ENCODE measurements at regions not wholly inside any gene's neighbourhood (a gene's known extent, or its start where the extent isn't known, plus 50 kb on each side); places are given as distances from the start of the nearest gene placed in this dataset.

GRCh38 chr16:52925143-52925542 lies 127.6 kb downstream of the CHD9NB start:
- H3K79me2 ChIP-seq (replicated peaks; ENCODE audit: insufficient read depth): no peaks in the 10 kb centered on the region
- Mint-ChIP-seq H3K9me3 (no peaks in the 10 kb centered on the region), H3K27ac (no peak overlapping the region), H3K27me3 (ENCODE audit: insufficient read depth, low read depth, poor library complexity) (no peaks in the 10 kb centered on the region), H3K4me3 (no peak overlapping the region), H3K4me1 (no peaks in the 10 kb centered on the region), H3K36me3 (ENCODE audit: low read depth) (no peaks in the 10 kb centered on the region)
- H3K27ac ChIP-seq (ENCODE audit: low read depth): no peak overlapping the region
- no peaks in the 10 kb centered on the region for H3F3A ChIP-seq (replicated peaks; ENCODE audit: low read depth)
- no peaks in the 10 kb centered on the region for H4K20me1 ChIP-seq (replicated peaks; ENCODE audit: insufficient read depth)
- H3K4me3 ChIP-seq: no peak overlapping the region
- H3K4me1 ChIP-seq (ENCODE audit: insufficient read depth): no peaks in the 10 kb centered on the region
- no peak for DNase-seq (ENCODE audit: low spot score)
- no peak overlapping the region for H3K4me2 ChIP-seq
- H2AFZ ChIP-seq: no peak overlapping the region
- H3K36me3 ChIP-seq (ENCODE audit: insufficient read depth): no peaks in the 10 kb centered on the region
- no peak for ATAC-seq
- TF ChIP-seq ZNF114 (CRISPR knock-in tag; IDR thresholded peaks at IDR 0.05): no peak
- TF ChIP-seq STAT1 (IDR thresholded peaks at IDR 0.05; ENCODE audit: unreplicated experiment): no peak
- no peak for TF ChIP-seq JUNB (IDR thresholded peaks at IDR 0.05; ENCODE audit: unreplicated experiment)
- no peak for TF ChIP-seq ZNF462 (CRISPR knock-in tag; IDR thresholded peaks at IDR 0.05)
- no peak for TF ChIP-seq POLR2AphosphoS5 (IDR thresholded peaks at IDR 0.05; ENCODE audit: low read depth)
- TF ChIP-seq, protein P1, sequence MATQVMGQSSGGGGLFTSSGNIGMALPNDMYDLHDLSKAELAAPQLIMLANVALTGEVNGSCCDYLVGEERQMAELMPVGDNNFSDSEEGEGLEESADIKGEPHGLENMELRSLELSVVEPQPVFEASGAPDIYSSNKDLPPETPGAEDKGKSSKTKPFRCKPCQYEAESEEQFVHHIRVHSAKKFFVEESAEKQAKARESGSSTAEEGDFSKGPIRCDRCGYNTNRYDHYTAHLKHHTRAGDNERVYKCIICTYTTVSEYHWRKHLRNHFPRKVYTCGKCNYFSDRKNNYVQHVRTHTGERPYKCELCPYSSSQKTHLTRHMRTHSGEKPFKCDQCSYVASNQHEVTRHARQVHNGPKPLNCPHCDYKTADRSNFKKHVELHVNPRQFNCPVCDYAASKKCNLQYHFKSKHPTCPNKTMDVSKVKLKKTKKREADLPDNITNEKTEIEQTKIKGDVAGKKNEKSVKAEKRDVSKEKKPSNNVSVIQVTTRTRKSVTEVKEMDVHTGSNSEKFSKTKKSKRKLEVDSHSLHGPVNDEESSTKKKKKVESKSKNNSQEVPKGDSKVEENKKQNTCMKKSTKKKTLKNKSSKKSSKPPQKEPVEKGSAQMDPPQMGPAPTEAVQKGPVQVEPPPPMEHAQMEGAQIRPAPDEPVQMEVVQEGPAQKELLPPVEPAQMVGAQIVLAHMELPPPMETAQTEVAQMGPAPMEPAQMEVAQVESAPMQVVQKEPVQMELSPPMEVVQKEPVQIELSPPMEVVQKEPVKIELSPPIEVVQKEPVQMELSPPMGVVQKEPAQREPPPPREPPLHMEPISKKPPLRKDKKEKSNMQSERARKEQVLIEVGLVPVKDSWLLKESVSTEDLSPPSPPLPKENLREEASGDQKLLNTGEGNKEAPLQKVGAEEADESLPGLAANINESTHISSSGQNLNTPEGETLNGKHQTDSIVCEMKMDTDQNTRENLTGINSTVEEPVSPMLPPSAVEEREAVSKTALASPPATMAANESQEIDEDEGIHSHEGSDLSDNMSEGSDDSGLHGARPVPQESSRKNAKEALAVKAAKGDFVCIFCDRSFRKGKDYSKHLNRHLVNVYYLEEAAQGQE (IDR thresholded peaks at IDR 0.05; ENCODE audit: unreplicated experiment): no peak
- no peak for TF ChIP-seq NANOG (IDR thresholded peaks at IDR 0.05; ENCODE audit: borderline replicate concordance)
- TF ChIP-seq EZH2 (IDR thresholded peaks at IDR 0.05; ENCODE audit: low read depth, unreplicated experiment): no peak
- TF ChIP-seq CREB1 (CRISPR knock-in tag; IDR thresholded peaks at IDR 0.05; ENCODE audit: low read depth): no peak
- TF ChIP-seq, protein P2, sequence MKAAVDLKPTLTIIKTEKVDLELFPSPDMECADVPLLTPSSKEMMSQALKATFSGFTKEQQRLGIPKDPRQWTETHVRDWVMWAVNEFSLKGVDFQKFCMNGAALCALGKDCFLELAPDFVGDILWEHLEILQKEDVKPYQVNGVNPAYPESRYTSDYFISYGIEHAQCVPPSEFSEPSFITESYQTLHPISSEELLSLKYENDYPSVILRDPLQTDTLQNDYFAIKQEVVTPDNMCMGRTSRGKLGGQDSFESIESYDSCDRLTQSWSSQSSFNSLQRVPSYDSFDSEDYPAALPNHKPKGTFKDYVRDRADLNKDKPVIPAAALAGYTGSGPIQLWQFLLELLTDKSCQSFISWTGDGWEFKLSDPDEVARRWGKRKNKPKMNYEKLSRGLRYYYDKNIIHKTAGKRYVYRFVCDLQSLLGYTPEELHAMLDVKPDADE (IDR thresholded peaks at IDR 0.05): no peak
- no peaks in the 10 kb centered on the region for H3K27me3 ChIP-seq (ENCODE audit: insufficient read depth)
- H3K9me2 ChIP-seq (ENCODE audit: insufficient read depth): no peaks in the 10 kb centered on the region

Measured in GM23338 (cell line).